Esophagus muscularis mucosa (tissue), 4 donors: ENCODE measurements at regions not wholly inside any gene's neighbourhood (a gene's known extent, or its start where the extent isn't known, plus 50 kb on each side); places are given as distances from the start of the nearest gene placed in this dataset.
"Not testable (repeated sequence)": the region's sequence is repeated elsewhere in the genome, so short reads cannot be mapped to it uniquely, and the experiment has no call there.

Experiments
- DNase-seq: peaks from one replicate; pipeline ENCODE4 v3.0.0-alpha.2; 2017; ENCODE audit errors: extremely low spot score
- H3K27ac ChIP-seq, 4 donors: fragments of 200-600 bp; sonication (generic); replicated peaks in 1 of 4; 1 replicate in 3 of 4; 2 replicates in 1 of 4; pipeline ENCODE4 v1.5.1; 2016 to 2019; ENCODE audit warnings: mild to moderate bottlenecking in 1 of 4
- H3K27me3 ChIP-seq, 4 donors: fragments of 200-600 bp; sonication (generic); one replicate each; pipeline versions ENCODE4 v1.5.1 to v1.6.0; 2016 to 2019
- H3K36me3 ChIP-seq, 4 donors: fragments of 200-600 bp; sonication (generic); one replicate each; pipeline ENCODE4 v1.5.1; 2016 to 2019
- H3K4me1 ChIP-seq, 4 donors: fragments of 200-600 bp; sonication (generic); one replicate each; pipeline ENCODE4 v1.5.1; 2016 to 2019
- H3K4me3 ChIP-seq, 4 donors: fragments of 200-600 bp; sonication (generic); 1 replicate in 2 of 4; 2 replicates in 2 of 4; pipeline ENCODE4 v1.5.1; 2016 to 2019; ENCODE audit warnings: mild to moderate bottlenecking in 4 of 4, moderate library complexity in 1 of 4
- H3K9me3 ChIP-seq, 4 donors: fragments of 200-600 bp; sonication (generic); 1 replicate in 3 of 4; 2 replicates in 1 of 4; pipeline ENCODE4 v1.5.1; 2016 to 2019
- EP300 ChIP-seq: sonication (generic); formaldehyde crosslinking; IDR thresholded peaks from one replicate; pipeline ENCODE4 v1.6.1; 2017; ENCODE audit warnings: antibody characterized with exemption
- POLR2A ChIP-seq: fragments of 450-650 bp; IDR thresholded peaks from one replicate; pipeline ENCODE4 v1.6.1; 2017; ENCODE audit warnings: antibody characterized with exemption, moderate library complexity, mild to moderate bottlenecking, low read depth
- POLR2AphosphoS5 ChIP-seq, 2 donors: sonication (generic); formaldehyde crosslinking; IDR thresholded peaks; one replicate each; pipeline ENCODE4 v1.6.1; 2017; ENCODE audit warnings: antibody characterized with exemption in 2 of 2
- WGBS: methylation state at CpG from one replicate; pipeline ENCODE4 v1.1.5; 2018; 5-methylcytosine and 5-hydroxymethylcytosine counted together
- intact Hi-C: fragments of 100-400 bp; cut with DNase I; formaldehyde crosslinking; loops from one replicate; pipeline ENCODE4 v1.15.1; 2023
- TF ChIP-seq, protein P1 (sequence below), 3 experiments: fragments of 200-600 bp in 2 of 3; fragments of 450-650 bp in 1 of 3; sonication (generic) in 2 of 3; IDR thresholded peaks; one replicate each; pipeline ENCODE4 v1.5.1; 2017 to 2019; ENCODE audit warnings: antibody characterized with exemption in 3 of 3, mild to moderate bottlenecking in 2 of 3, moderate library complexity in 1 of 3

DNA sequence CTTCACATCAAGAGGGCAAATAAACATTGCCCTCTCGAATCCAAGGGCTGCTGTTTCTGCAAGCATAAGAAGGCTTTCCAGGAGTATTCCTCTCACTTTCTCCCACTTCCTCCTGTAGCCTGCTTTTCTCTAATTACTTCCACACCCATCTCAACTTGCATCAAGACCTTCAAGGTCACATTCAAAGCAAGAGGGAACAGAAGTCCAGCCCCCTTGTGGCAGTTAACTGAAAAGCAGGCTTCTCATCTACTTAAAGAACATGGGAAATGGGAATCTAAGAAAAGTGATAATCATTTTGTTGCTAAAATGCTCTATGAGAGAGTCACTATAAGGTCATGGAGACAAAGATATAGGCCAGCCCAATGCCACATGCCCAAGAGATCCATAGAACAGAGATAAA, 874.4 kb downstream of the KCNT2 start:
- Histone ChIP-seq H3K27me3 (no peaks in the 10 kb centered on the region), H3K9me3 (no peaks in the 10 kb centered on the region), H3K27ac (no peak overlapping the region), H3K4me1 (no peaks in the 10 kb centered on the region), H3K36me3 (no peaks in the 10 kb centered on the region), H3K4me3 (no peak overlapping the region)
- intact Hi-C loops, result no loop called here
- TF ChIP-seq, protein P1, sequence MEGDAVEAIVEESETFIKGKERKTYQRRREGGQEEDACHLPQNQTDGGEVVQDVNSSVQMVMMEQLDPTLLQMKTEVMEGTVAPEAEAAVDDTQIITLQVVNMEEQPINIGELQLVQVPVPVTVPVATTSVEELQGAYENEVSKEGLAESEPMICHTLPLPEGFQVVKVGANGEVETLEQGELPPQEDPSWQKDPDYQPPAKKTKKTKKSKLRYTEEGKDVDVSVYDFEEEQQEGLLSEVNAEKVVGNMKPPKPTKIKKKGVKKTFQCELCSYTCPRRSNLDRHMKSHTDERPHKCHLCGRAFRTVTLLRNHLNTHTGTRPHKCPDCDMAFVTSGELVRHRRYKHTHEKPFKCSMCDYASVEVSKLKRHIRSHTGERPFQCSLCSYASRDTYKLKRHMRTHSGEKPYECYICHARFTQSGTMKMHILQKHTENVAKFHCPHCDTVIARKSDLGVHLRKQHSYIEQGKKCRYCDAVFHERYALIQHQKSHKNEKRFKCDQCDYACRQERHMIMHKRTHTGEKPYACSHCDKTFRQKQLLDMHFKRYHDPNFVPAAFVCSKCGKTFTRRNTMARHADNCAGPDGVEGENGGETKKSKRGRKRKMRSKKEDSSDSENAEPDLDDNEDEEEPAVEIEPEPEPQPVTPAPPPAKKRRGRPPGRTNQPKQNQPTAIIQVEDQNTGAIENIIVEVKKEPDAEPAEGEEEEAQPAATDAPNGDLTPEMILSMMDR (IDR thresholded peaks at IDR 0.05), result no peak
- TF ChIP-seq POLR2AphosphoS5 (IDR thresholded peaks at IDR 0.05) (no peak), POLR2A (no peak), EP300 (no peak)
- WGBS, result 70% methylated on average over 1 of the region's 1 CpG
- no peak for DNase-seq

DNA sequence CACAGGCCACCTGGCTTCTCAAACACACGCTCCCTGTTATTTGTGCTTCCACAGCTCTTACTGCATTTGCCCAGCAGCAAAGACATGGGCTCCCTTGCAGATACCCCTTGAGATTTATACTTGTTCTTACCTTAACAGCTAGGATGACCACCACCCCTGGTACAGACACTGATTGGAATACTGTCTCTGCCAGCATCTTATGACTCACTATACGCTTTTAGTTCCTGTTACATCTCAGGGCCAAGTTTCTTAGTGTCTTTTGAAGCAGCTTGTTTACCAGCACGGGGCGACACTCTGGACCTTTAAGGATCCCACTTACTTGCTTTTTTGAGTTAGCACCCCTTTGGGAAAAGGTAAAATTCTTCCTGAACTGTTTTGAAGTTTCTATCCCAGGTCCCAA, 874.8 kb downstream of the KCNT2 start:
- DNase-seq, result no peak
- Histone ChIP-seq H3K4me3 (no peak overlapping the region), H3K27me3 (no peaks in the 10 kb centered on the region), H3K36me3 (no peaks in the 10 kb centered on the region), H3K4me1 (no peaks in the 10 kb centered on the region), H3K27ac (no peak overlapping the region), H3K9me3 (no peaks in the 10 kb centered on the region)
- TF ChIP-seq EP300 (no peak), POLR2AphosphoS5 (IDR thresholded peaks at IDR 0.05) (no peak), POLR2A (no peak)
- TF ChIP-seq, protein P1 (IDR thresholded peaks at IDR 0.05), result no peak
- intact Hi-C loops, result no loop called here
- WGBS, result 93% methylated on average over 4 of the region's 4 CpGs

DNA sequence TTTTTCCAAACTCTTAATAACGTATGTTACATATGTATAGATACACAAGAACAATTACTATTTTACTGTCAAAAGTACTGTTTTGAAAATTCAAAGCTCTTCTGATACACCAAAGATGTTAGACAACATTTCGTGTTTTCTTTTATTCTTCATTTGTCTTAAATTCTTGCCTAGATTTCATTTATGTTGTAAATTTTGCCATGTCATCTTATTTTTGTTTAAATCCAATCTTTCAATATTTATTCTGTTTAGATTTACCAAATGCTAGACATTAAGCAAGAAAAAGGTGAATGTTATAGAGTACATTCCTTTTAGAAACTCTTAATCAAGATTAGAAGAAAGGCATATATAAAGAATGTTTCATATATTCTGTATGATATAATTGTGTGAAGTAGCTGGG, 876.9 kb downstream of the KCNT2 start:
- intact Hi-C loops, result no loop called here
- no peaks in the 10 kb centered on the region for H3K36me3 ChIP-seq
- no peaks in the 10 kb centered on the region for H3K27me3 ChIP-seq
- TF ChIP-seq, protein P1 (IDR thresholded peaks at IDR 0.05), result no peak
- TF ChIP-seq POLR2A, result no peak
- no peak for TF ChIP-seq EP300
- no peak for TF ChIP-seq POLR2AphosphoS5 (IDR thresholded peaks at IDR 0.05)
- no peak overlapping the region for H3K4me3 ChIP-seq
- no peaks in the 10 kb centered on the region for H3K9me3 ChIP-seq
- no peaks in the 10 kb centered on the region for H3K4me1 ChIP-seq
- H3K27ac ChIP-seq, result no peak overlapping the region
- DNase-seq, result no peak
- 93% methylated on average over 2 of the region's 2 CpGs for WGBS

DNA sequence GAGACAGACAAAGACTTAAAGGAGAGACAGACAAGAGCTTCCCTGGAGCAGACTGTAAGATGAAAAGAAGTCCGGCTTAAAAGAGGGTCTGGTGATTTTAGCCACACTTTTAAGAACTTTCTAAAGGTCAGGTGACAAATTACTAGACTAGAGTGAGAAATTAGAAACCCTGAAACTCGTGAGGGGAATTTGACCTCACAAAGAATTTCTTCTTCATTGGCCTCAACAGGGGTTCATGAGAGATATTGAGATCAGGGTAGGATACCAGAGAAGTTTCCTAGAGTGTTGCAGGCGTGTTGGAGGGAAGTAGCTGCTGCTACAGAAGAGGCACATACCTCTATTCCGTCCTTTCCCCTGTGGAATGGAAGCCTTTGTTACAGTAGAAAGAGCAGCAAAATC, 884.4 kb downstream of the KCNT2 start:
- TF ChIP-seq, protein P1 (IDR thresholded peaks at IDR 0.05), result no peak
- TF ChIP-seq POLR2AphosphoS5 (IDR thresholded peaks at IDR 0.05) (no peak), EP300 (no peak), POLR2A (no peak)
- DNase-seq, result no peak
- H3K36me3 ChIP-seq, result no peaks in the 10 kb centered on the region
- H3K4me3 ChIP-seq, result no peak overlapping the region
- no peaks in the 10 kb centered on the region for H3K27me3 ChIP-seq
- WGBS, result 64% methylated on average over 4 of the region's 4 CpGs
- no peak overlapping the region for H3K27ac ChIP-seq
- no peaks in the 10 kb centered on the region for H3K4me1 ChIP-seq
- no peaks in the 10 kb centered on the region for H3K9me3 ChIP-seq
- intact Hi-C loops, result no loop called here

DNA sequence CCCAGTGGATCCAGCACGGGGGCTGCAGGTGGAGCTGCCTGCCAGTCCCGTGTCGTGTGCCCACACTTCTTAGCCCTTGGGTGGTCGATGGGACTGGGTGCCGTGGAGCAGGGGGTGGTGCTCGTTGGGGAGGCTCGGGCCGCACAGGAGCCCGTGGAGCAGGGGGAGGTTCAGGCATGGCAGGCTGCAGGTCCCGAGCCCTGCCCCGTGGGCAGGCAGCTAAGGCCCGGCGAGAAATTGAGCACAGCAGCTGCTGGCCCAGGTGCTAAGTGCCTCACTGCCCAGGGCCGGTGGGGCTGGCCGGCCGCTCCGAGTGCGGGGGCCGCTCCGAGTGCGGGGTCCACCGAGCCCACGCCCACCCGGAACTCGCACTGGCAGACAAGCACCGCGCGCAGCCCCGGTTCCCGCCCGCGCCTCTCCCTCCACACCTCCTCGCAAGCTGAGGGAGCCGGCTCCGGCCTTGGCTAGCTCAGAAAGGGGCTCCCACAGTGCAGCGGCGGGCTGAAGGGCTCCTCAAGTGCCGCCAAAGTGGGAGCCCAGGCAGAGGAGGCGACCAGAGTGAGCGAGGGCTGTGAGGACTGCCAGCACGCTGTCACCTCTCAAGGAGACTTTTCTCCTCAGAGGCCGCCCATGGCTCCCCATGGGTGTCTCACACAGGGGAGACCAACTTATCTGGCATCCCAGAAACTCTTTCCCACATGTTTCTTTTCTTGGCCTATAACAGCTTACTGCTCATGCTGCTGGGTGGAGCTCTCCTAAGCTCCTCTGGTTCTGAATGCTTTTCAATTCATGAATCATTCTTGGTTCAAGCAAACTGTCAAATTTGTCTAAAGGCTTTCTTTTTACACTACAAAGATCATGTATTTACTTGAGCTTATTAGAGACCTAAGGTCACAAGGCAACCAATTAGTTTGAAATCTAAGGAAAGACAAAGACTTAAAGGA, 885.1 kb downstream of the KCNT2 start:
- no CpG with 5 or more reads among the region's 42 CpGs for WGBS
- H3K36me3 ChIP-seq, DNase-seq, H3K27ac ChIP-seq, intact Hi-C loops, H3K9me3 ChIP-seq, H3K4me3 ChIP-seq, H3K4me1 ChIP-seq, H3K27me3 ChIP-seq: not testable (repeated sequence)

GRCh38 chr1:195722146-195722545, 886.1 kb downstream of the KCNT2 start:
- H3K27ac ChIP-seq, H3K9me3 ChIP-seq, H3K4me3 ChIP-seq, intact Hi-C loops, H3K4me1 ChIP-seq, H3K27me3 ChIP-seq, H3K36me3 ChIP-seq, DNase-seq: not testable (repeated sequence)
- WGBS, result 99% methylated on average over 6 of the region's 6 CpGs
